GM18870 (cell line): ENCODE measurements at regions not wholly inside any gene's neighbourhood (a gene's known extent, or its start where the extent isn't known, plus 50 kb on each side); places are given as distances from the start of the nearest gene placed in this dataset.

Experiments
- ATAC-seq: cut with Tn5 transposase; IDR thresholded peaks from one replicate; pipeline ENCODE4 v1.9.1; 2021; ENCODE audit warnings: moderate library complexity; ENCODE audit not compliant: unreplicated experiment

- ATAC-seq, result no peak
Measured at GRCh38 chr10:131480066-131480465, 168.5 kb upstream of the TCERG1L start.

GRCh38 chr10:131480861-131481260 lies 169.3 kb upstream of the TCERG1L start:
- ATAC-seq, result no peak

- ATAC-seq, result no peak
Measured at GRCh38 chr10:131485732-131486131, 174.2 kb upstream of the TCERG1L start.

- no peak for ATAC-seq
Measured at GRCh38 chr10:131487822-131488221, 176.3 kb upstream of the TCERG1L start.

GRCh38 chr10:131490991-131491594 lies 179.6 kb upstream of the TCERG1L start:
- ATAC-seq, result no peak

- ATAC-seq, result no peak
Measured at GRCh38 chr10:131492211-131492857, 180.8 kb upstream of the TCERG1L start.

GRCh38 chr10:131493432-131493831 lies 181.9 kb upstream of the TCERG1L start:
- ATAC-seq, result no peak

GRCh38 chr10:131494451-131494850 lies 182.9 kb upstream of the TCERG1L start:
- ATAC-seq, result no peak

GRCh38 chr10:131495224-131495623 lies 183.7 kb upstream of the TCERG1L start:
- ATAC-seq, result no peak

GRCh38 chr10:131495892-131496291 lies 184.4 kb upstream of the TCERG1L start:
- no peak for ATAC-seq

- ATAC-seq, result no peak
Measured at GRCh38 chr10:131496351-131497052, 185.0 kb upstream of the TCERG1L start.

- no peak for ATAC-seq
Measured at GRCh38 chr10:131499566-131499965, 188.0 kb upstream of the TCERG1L start.

- ATAC-seq, result no peak
Measured at GRCh38 chr10:131500181-131500580, 188.7 kb upstream of the TCERG1L start.

- ATAC-seq, result no peak
Measured at GRCh38 chr10:131500892-131501291, 189.4 kb upstream of the TCERG1L start.

- no peak for ATAC-seq
Measured at GRCh38 chr10:131503992-131504391, 192.5 kb upstream of the TCERG1L start.

- no peak for ATAC-seq
Measured at GRCh38 chr10:131511391-131511790, 199.9 kb upstream of the TCERG1L start.

GRCh38 chr10:131512852-131513251 lies 201.3 kb upstream of the TCERG1L start:
- no peak for ATAC-seq

GRCh38 chr10:131513445-131513844 lies 201.9 kb upstream of the TCERG1L start:
- ATAC-seq, result no peak

- no peak for ATAC-seq
Measured at GRCh38 chr10:131513901-131514300, 202.4 kb upstream of the TCERG1L start.

- no peak for ATAC-seq
Measured at GRCh38 chr10:131514454-131514853, 202.9 kb upstream of the TCERG1L start.

GRCh38 chr10:131516285-131516684 lies 204.8 kb upstream of the TCERG1L start:
- ATAC-seq, result no peak

GRCh38 chr10:131517781-131518180 lies 206.3 kb upstream of the TCERG1L start:
- no peak for ATAC-seq
